ENCODE measurements at regions not wholly inside any gene's neighbourhood (a gene's known extent, or its start where the extent isn't known, plus 50 kb on each side); places are given as distances from the start of the nearest gene placed in this dataset.

DNA sequence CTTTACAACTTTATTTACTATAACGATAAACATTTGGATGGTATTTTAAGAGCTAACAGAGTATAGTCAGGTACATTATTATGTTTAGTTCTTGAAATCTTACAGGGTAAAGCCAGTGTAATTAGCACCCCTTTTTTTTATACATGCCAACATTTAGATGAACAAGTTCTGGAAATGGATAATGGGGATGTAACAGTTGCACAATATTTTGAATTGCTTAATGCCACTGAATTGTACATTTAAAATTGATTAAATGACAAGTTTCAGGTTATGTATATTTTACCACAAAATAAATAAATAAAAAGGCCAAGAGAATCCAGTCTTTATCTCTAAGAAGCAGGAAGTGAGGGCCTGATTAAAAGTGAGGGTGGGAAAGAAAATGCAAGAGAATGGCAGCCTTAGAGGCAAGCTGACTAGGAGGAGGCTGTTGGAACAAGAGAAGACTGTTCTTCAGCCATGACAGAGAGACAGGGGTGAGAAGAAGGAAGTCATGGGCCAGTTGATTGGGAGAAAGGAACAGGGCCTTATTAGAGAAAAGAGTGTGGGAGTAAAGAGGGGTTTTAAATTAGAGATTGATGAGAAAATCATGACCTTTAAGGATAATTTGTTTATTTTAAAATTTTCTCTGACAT, 49.9 kb upstream of the TNFSF18 start:
- no peak overlapping the region for H3K4me3 ChIP-seq (ENCODE audit: low read depth, low read length)
- CTCF ChIA-PET = interaction anchor here (0.6 kb wide), 1 partner anchor 16 kb away, joined by 3 read pairs; no protein-coding TSS in a partner anchor
- POLR2A ChIA-PET = no interaction called here

More for the DNA sequence above, 49.9 kb upstream of the TNFSF18 start:
- TF ChIP-seq, protein P1, sequence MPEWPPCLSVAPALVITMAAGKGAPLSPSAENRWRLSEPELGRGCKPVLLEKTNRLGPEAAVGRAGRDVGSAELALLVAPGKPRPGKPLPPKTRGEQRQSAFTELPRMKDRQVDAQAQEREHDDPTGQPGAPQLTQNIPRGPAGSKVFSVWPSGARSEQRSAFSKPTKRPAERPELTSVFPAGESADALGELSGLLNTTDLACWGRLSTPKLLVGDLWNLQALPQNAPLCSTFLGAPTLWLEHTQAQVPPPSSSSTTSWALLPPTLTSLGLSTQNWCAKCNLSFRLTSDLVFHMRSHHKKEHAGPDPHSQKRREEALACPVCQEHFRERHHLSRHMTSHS (tag by site-specific recombination; IDR thresholded peaks at IDR 0.05) = no peak
- TF ChIP-seq ZNF626 (tag by site-specific recombination; IDR thresholded peaks at IDR 0.05) (no peak), GLIS2 (tag by site-specific recombination; IDR thresholded peaks at IDR 0.05) (no peak), ZNF600 (tag by site-specific recombination; IDR thresholded peaks at IDR 0.05) (no peak)
- TF ChIP-seq, protein P2, sequence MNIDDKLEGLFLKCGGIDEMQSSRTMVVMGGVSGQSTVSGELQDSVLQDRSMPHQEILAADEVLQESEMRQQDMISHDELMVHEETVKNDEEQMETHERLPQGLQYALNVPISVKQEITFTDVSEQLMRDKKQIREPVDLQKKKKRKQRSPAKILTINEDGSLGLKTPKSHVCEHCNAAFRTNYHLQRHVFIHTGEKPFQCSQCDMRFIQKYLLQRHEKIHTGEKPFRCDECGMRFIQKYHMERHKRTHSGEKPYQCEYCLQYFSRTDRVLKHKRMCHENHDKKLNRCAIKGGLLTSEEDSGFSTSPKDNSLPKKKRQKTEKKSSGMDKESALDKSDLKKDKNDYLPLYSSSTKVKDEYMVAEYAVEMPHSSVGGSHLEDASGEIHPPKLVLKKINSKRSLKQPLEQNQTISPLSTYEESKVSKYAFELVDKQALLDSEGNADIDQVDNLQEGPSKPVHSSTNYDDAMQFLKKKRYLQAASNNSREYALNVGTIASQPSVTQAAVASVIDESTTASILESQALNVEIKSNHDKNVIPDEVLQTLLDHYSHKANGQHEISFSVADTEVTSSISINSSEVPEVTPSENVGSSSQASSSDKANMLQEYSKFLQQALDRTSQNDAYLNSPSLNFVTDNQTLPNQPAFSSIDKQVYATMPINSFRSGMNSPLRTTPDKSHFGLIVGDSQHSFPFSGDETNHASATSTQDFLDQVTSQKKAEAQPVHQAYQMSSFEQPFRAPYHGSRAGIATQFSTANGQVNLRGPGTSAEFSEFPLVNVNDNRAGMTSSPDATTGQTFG (tag by site-specific recombination; IDR thresholded peaks at IDR 0.05; ENCODE audit: borderline replicate concordance) = no peak
- Histone ChIP-seq H3K36me3 (ENCODE audit: control insufficient read depth in 2 of 2, insufficient read depth in 1 of 2, low read length in 2 of 2) (no peaks in the 10 kb centered on the region), H3K9me3 (ENCODE audit: control insufficient read depth, insufficient read depth, low read depth, low read length) (no peaks in the 10 kb centered on the region), H3K4me1 (ENCODE audit: control insufficient read depth, insufficient read depth, low read length) (no peaks in the 10 kb centered on the region), H3K27ac (ENCODE audit: extremely low read depth, low read depth, low read length) (no peak overlapping the region)
